ENCODE measurements at regions not wholly inside any gene's neighbourhood (a gene's known extent, or its start where the extent isn't known, plus 50 kb on each side); places are given as distances from the start of the nearest gene placed in this dataset.
A peak's percentile ranks its signal among the peaks of the same experiment; 100 is the strongest.

GRCh38 chr3:5494905-5495519, 307.5 kb downstream of the EDEM1 start (continued):
- TF ChIP-seq MGA (IDR thresholded peaks at IDR 0.05): peak; percentile 72
- TF ChIP-seq E2F5 (CRISPR knock-in tag; IDR thresholded peaks at IDR 0.05): no peak
- TF ChIP-seq TOE1 (IDR thresholded peaks at IDR 0.05; ENCODE audit: borderline replicate concordance): peak; percentile 96
- TF ChIP-seq TOE1 (CRISPR knock-in tag; IDR thresholded peaks at IDR 0.05; ENCODE audit: borderline replicate concordance, low read depth): no peak
- peak; percentile 27; the same call in 1 of the 2 replicates for TF ChIP-seq DMBX1 (CRISPR knock-in tag; IDR thresholded peaks at IDR 0.05; ENCODE audit: borderline replicate concordance)
- peak; percentile 48; the same call in 1 of the 2 replicates for TF ChIP-seq MAFF (IDR thresholded peaks at IDR 0.05; ENCODE audit: low read length)
- TF ChIP-seq TFAP4 (CRISPR knock-in tag; IDR thresholded peaks at IDR 0.05; ENCODE audit: borderline replicate concordance): no peak
- TF ChIP-seq ZNF175 (CRISPR knock-in tag; IDR thresholded peaks at IDR 0.05; ENCODE audit: low read depth): peak; percentile 62; the same call in 1 of the 2 replicates
- TF ChIP-seq NRF1 (conservative IDR thresholded peaks at IDR 0.05 in 1 of 2, IDR thresholded peaks at IDR 0.05 in 1 of 2): peak in 1 of 2 experiments; percentile 18; a peak in 1 of 4 replicates
- TF ChIP-seq ARID2 (IDR thresholded peaks at IDR 0.05): no peak
- TF ChIP-seq DNMT1 (IDR thresholded peaks at IDR 0.05): no peak
- 0 out of 2 replicates have a peak, but pooled peaks have one; percentile 35 for TF ChIP-seq MITF (IDR thresholded peaks at IDR 0.05)
